Activated CD4-positive, alpha-beta T cell treated with anti-CD3 and anti-CD28 coated beads, Interleukin-2, Interleukin-4, amounts not matched to agents 100 ng/mL and 50 ng/mL, durations not matched to agents 16 hours and 8 hours (primary cell): ENCODE measurements at regions not wholly inside any gene's neighbourhood (a gene's known extent, or its start where the extent isn't known, plus 50 kb on each side); places are given as distances from the start of the nearest gene placed in this dataset.

Experiments used
- DNase-seq: peaks from one replicate; pipeline ENCODE4 v3.0.0-alpha.2; 2020; ENCODE audit warnings: low spot score

- DNase-seq, result no peak
Measured at GRCh38 chr2:860259-860855, 90.3 kb upstream of the SNTG2 start.

DNA sequence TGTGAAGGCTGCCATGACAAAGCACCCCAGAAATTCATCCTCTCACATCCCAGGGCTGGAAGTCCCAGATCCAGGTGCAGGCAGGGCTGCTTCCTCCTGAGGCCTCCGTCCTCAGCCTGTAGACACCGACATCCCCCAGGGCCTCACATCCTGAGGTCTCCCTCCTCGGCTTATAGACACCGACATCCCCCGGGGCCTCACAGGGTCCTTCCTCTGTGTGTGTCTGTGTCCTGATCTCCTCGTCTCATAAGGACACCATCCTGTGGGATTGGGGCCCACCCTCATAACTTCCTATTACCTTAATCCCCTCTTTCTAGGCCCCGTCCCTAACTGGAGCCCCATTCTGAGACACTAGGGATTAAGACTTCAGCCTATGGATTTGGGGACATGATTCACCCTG is 92.0 kb upstream of the SNTG2 start:
- DNase-seq, result no peak

DNA sequence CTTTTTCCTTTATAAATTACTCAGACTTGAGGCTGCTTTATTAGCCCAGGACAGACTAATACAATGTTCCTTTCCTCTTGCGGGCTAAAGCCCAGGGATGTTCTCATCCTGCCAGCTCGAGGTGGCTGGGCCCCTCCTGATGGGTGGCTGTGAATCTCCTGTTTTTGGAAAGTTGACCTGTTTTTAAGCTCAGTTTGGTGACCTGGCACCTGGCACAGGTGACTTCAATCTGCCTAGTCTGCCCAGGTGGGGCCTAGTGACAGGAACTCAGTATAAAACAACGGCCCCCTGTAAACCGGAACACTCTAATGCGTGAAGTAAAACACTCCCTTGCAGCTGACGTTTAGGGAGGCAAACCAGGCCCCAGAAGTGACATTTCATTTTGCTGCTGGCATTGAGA is 92.7 kb upstream of the SNTG2 start:
- no peak for DNase-seq

DNA sequence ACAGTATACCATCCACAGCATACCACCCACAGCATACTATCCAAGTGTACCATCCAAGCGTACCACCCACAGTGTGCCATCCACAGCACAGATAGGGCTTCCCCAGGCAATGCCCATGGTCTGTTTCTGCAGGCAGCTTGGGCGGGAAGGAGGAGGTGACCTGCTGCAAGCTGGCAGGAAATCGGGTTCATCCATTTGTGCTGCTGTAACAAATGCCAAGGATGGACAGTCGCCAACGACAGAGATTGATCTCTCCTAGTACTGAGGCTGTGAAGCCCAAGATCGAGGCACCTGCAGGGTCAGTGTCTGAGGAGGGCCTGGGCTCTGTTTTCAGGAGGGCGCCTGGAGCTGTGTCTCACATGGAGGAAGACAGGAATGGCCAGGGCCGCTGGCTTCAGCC is 93.6 kb upstream of the SNTG2 start:
- DNase-seq, result no peak

GRCh38 chr2:856456-856855 is 94.2 kb upstream of the SNTG2 start:
- no peak for DNase-seq

GRCh38 chr2:856041-856440 is 94.6 kb upstream of the SNTG2 start:
- DNase-seq, result no peak

GRCh38 chr2:855177-855576 is 95.5 kb upstream of the SNTG2 start:
- DNase-seq, result peak; percentile 24

- DNase-seq, result peak; percentile 45
Measured at GRCh38 chr2:854460-854859, 96.2 kb upstream of the SNTG2 start.

- DNase-seq, result no peak
Measured at GRCh38 chr2:853203-853870, 97.3 kb upstream of the SNTG2 start.

GRCh38 chr2:852168-852567 is 98.5 kb upstream of the SNTG2 start:
- DNase-seq, result no peak

- no peak for DNase-seq
Measured at GRCh38 chr2:851680-852079, 99.0 kb upstream of the SNTG2 start.

GRCh38 chr2:851078-851477 is 99.6 kb upstream of the SNTG2 start:
- DNase-seq, result no peak

DNA sequence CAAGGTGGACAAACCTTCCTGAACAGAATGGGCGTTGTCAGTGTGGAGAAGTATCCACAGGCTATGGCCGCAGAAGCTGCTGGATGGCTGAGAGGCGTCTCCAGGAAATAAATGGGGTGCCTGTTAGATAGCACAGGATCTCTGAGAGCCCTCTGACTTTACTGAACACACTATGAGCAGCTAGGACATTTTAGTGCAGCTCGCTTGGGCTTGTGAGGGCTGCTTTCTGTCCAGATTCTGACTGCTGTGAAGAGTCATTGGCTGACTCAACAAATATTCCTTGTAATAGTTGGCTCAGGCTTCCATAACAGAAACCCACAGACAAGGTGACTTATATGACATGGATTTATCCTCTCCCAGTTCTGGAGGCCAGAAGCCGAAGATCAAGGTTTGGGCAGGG is 100.2 kb upstream of the SNTG2 start:
- no peak for DNase-seq

GRCh38 chr2:848099-848498 is 102.5 kb upstream of the SNTG2 start:
- DNase-seq, result no peak

GRCh38 chr2:847669-848068 is 103.0 kb upstream of the SNTG2 start:
- DNase-seq, result no peak

DNA sequence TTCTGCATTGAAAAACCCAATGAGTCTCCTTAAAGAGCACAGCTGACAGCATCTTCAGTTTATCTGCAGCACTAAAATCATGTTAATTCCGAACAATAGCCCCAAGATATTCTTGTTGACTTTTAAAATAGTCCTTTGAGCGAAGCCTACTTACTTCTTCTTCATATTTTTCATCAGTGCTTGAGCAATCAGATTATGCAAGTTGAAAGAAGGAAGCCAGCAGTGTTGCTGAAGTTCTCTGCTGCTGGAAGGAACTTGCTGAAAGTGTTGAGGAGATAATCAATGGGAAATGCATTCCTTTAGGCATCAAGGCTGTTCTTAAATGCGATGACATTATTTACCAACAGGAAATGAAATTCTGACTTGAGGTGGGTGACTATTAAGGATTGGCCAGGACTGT is 105.9 kb upstream of the SNTG2 start:
- no peak for DNase-seq

DNA sequence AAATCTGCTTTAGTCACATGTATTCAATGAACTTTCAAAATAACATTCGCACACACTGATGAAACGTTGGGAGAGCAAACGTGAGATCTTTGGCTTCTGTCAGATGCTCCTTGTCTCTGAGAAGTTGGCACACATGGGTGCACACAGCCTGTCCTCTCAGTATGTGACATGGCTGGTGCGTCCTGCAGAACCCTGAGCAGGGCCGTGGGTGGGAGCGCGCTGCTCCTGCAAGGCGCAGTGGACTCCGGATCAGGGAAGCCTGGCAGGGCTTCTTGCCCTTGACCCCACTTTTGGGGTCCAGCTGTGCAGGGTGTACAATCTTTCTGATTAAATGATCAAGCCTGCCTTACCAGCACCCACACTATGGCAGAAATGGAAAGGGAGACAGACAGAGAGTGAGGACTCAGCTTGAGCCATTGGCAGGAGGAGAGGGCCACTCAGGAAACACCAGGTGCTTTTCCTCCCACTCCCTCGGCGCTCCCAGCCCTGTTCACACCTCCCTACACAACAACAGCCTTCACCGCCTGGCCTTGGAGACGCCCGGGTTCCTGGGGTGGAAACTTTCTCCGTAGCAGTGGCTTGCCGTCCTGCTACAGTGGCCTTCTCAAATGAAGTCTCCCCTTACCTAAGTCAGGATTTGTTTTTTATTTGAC is 108.4 kb upstream of the SNTG2 start:
- DNase-seq, result no peak

- no peak for DNase-seq
Measured at GRCh38 chr2:841036-841435, 109.6 kb upstream of the SNTG2 start.

DNA sequence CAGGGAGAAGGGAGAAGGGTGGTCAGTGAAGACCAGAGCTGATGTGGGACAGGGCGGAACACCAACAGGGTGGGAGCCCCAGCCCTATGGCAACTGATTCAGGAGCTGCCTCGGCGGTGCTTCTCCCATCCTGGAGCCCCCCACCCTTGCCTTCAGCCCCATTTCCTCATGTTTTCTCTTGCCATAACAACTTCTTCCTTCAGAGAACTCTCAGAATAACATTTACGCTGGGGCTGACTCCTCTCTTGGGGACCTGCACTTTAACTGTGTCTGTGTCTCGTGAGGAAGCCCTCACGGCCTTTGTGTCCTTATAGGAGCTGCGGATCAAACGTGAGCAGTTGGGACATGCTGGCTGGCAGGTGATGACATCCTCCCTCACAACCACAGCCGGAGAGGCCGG is 116.4 kb upstream of the SNTG2 start:
- no peak for DNase-seq

- no peak for DNase-seq
Measured at GRCh38 chr2:833180-833579, 117.5 kb upstream of the SNTG2 start.

GRCh38 chr2:832635-833034 is 118.0 kb upstream of the SNTG2 start:
- DNase-seq, result no peak

DNA sequence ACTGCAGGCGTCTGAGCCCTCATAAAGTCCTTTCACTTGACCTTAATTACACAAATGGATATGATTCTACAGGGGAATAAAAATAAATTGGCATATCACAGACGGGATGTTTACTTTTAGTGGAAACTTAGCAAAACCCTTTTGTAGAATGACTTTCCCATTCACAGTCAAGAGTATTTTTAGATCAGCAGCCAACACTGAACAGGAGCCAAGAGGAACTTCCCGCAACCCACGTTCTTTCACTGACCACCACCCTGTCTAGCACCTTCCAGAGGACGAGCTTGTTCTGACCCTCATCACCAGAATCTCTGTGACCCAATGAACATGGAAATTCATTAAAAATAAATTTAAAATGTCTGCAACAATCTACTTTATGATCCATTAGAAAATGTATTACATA is 119.0 kb upstream of the SNTG2 start:
- no peak for DNase-seq

- no peak for DNase-seq
Measured at GRCh38 chr2:831225-831536, 119.5 kb upstream of the SNTG2 start.
